GM06990 (cell line): ENCODE measurements at regions not wholly inside any gene's neighbourhood (a gene's known extent, or its start where the extent isn't known, plus 50 kb on each side); places are given as distances from the start of the nearest gene placed in this dataset.

ENCODE experiments used
- DNase-seq: peaks from one replicate; pipeline ENCODE4 v3.0.0-alpha.2; 2011; ENCODE audit not compliant: insufficient read length; ENCODE audit errors: extremely low read depth
- H3K27me3 ChIP-seq: replicated peaks from 2 replicates; pipeline ENCODE4 v1.6.0; 2011; ENCODE audit warnings: low read length; ENCODE audit not compliant: control insufficient read depth, insufficient read depth
- H3K36me3 ChIP-seq: 2 replicates; pipeline ENCODE4 v1.5.1; 2011; ENCODE audit warnings: low read length; ENCODE audit not compliant: control insufficient read depth, insufficient read depth
- H3K4me3 ChIP-seq: replicated peaks from 2 replicates; pipeline ENCODE4 v1.5.1; 2011; ENCODE audit warnings: low read depth, mild to moderate bottlenecking, control low read depth, low read length
- CTCF ChIP-seq: IDR thresholded peaks from 2 replicates; pipeline ENCODE4 v1.5.1; 2011; ENCODE audit warnings: low read length, control low read depth, mild to moderate bottlenecking, inconsistent platforms; ENCODE audit not compliant: insufficient read depth, poor library complexity, severe bottlenecking

GRCh38 chr11:133714471-133715375 lies 130.6 kb downstream of the SPATA19 start:
- H3K27me3 ChIP-seq, result no peaks in the 10 kb centered on the region; the same call in 1 of the 2 replicates
- TF ChIP-seq CTCF, result no peak
- no peak for DNase-seq
- H3K36me3 ChIP-seq, result no peaks in the 10 kb centered on the region
- H3K4me3 ChIP-seq, result no peak overlapping the region

GRCh38 chr11:133713844-133714243 lies 131.5 kb downstream of the SPATA19 start:
- no peaks in the 10 kb centered on the region; the same call in 1 of the 2 replicates for H3K27me3 ChIP-seq
- no peaks in the 10 kb centered on the region for H3K36me3 ChIP-seq
- DNase-seq, result no peak
- TF ChIP-seq CTCF, result no peak
- no peak overlapping the region for H3K4me3 ChIP-seq

GRCh38 chr11:133713406-133713805 lies 131.9 kb downstream of the SPATA19 start:
- no peak for TF ChIP-seq CTCF
- Histone ChIP-seq H3K4me3 (no peak overlapping the region), H3K36me3 (no peaks in the 10 kb centered on the region), H3K27me3 (no peaks in the 10 kb centered on the region; the same call in 1 of the 2 replicates)
- no peak for DNase-seq

- DNase-seq, result no peak
- TF ChIP-seq CTCF, result no peak
- no peak overlapping the region for H3K4me3 ChIP-seq
- H3K27me3 ChIP-seq, result no peaks in the 10 kb centered on the region; the same call in 1 of the 2 replicates
- H3K36me3 ChIP-seq, result no peaks in the 10 kb centered on the region
These were observed 133.2 kb downstream of the SPATA19 start for GRCh38 chr11:133712051-133712560.

- Histone ChIP-seq H3K36me3 (no peaks in the 10 kb centered on the region), H3K4me3 (no peak overlapping the region), H3K27me3 (no peaks in the 10 kb centered on the region; the same call in 1 of the 2 replicates)
- DNase-seq, result no peak
- TF ChIP-seq CTCF, result no peak
These were observed 133.8 kb downstream of the SPATA19 start for GRCh38 chr11:133711545-133711944.
